HEK293T (cell line): ENCODE measurements at regions not wholly inside any gene's neighbourhood (a gene's known extent, or its start where the extent isn't known, plus 50 kb on each side); places are given as distances from the start of the nearest gene placed in this dataset.

Experiments used
- CTCF ChIA-PET: fragments of 350-600 bp; formaldehyde crosslinking; extraction: SDS; loops from one replicate; lab custom pipeline; 2021; ENCODE audit warnings: antibody characterized with exemption, inconsistent platforms; lab: Yijun Ruan, JAX
- POLR2A ChIA-PET: fragments of 350-600 bp; formaldehyde crosslinking; extraction: SDS; loops from one replicate; lab custom pipeline; 2020; ENCODE audit warnings: antibody characterized with exemption, inconsistent platforms; lab: Yijun Ruan, JAX
- DNase-seq: peaks from one replicate; pipeline ENCODE4 v3.0.0; 2012; ENCODE audit warnings: mixed read lengths; ENCODE audit errors: extremely low spot score
- ARNT ChIP-seq: fragments of 450-650 bp; IDR thresholded peaks from 2 replicates; pipeline ENCODE4 v1.6.1; 2017; ENCODE audit warnings: mild to moderate bottlenecking
- BHLHE40 ChIP-seq: fragments of 450-650 bp; IDR thresholded peaks from 2 replicates; pipeline ENCODE4 v1.6.1; 2016; ENCODE audit warnings: mild to moderate bottlenecking, moderate library complexity, borderline replicate concordance
- CTBP1 ChIP-seq: fragments of 450-650 bp; IDR thresholded peaks from 2 replicates; pipeline ENCODE4 v1.6.1; 2016; ENCODE audit warnings: borderline replicate concordance
- ELF4 ChIP-seq: fragments of 450-650 bp; IDR thresholded peaks from 2 replicates; pipeline ENCODE4 v1.6.1; 2017; ENCODE audit warnings: antibody characterized with exemption
- FOXA1 ChIP-seq: fragments of 450-650 bp; IDR thresholded peaks from 2 replicates; pipeline ENCODE4 v1.6.1; 2016; ENCODE audit warnings: mild to moderate bottlenecking
- FOXK2 ChIP-seq: fragments of 450-650 bp; IDR thresholded peaks from 2 replicates; pipeline ENCODE4 v1.6.1; 2016; ENCODE audit warnings: mild to moderate bottlenecking
- FOXM1 ChIP-seq: fragments of 450-650 bp; IDR thresholded peaks from 2 replicates; pipeline ENCODE4 v1.6.1; 2017; ENCODE audit warnings: mild to moderate bottlenecking, borderline replicate concordance
- HDGF ChIP-seq: fragments of 450-650 bp; IDR thresholded peaks from 2 replicates; pipeline ENCODE4 v1.6.1; 2017; ENCODE audit warnings: antibody characterized with exemption, borderline replicate concordance
- L3MBTL2 ChIP-seq: fragments of 450-650 bp; conservative IDR thresholded peaks from 2 replicates; pipeline ENCODE4 v1.6.1; 2016; ENCODE audit warnings: mild to moderate bottlenecking
- LEF1 ChIP-seq: fragments of 450-650 bp; IDR thresholded peaks from 2 replicates; pipeline ENCODE4 v1.6.1; 2017; ENCODE audit warnings: mild to moderate bottlenecking, borderline replicate concordance
- NFRKB ChIP-seq: fragments of 450-650 bp; IDR thresholded peaks from 2 replicates; pipeline ENCODE4 v1.6.1; 2016; ENCODE audit warnings: mild to moderate bottlenecking, moderate library complexity
- SP1 ChIP-seq: fragments of 450-650 bp; IDR thresholded peaks from 2 replicates; pipeline ENCODE4 v1.6.1; 2017
- SUZ12 ChIP-seq: fragments of 450-650 bp; IDR thresholded peaks from 2 replicates; pipeline ENCODE4 v1.6.1; 2016; ENCODE audit warnings: mild to moderate bottlenecking
- TARDBP ChIP-seq: fragments of 450-650 bp; IDR thresholded peaks from 2 replicates; pipeline ENCODE4 v1.6.1; 2016
- ZNF384 ChIP-seq: fragments of 450-650 bp; IDR thresholded peaks from 2 replicates; pipeline ENCODE4 v1.6.1; 2016
- TF ChIP-seq, protein P1 (sequence below): fragments of 450-650 bp; IDR thresholded peaks from 2 replicates; pipeline ENCODE4 v1.6.1; 2016

DNA sequence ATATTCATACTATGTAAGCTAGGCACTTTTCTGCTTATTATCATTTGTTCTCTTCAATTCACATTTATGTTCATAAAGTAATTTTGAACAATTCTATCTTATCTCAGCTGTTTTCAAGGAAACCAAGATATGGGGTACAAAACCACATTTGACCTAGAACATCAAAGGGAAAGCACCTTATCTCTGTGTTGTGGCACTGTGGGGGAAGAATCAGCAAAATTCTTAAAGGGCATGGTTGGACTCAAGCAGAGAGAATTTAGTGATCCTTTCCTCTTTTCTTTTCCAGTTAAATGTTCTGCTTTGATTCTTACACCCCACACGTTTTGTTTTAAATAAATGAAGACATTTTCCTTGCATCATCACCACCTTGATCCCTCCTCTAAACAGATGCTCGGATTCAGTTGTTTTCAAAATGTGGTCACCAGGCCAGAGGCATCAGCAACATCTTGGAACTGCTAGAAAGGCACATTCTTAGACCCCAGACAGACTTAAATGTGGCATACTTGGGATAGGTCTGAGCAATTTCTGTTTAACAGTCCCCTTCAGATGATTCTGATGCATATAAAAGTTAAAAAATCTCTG lies 128.4 kb upstream of the TP63 start:
- TF ChIP-seq TARDBP (no peak), BHLHE40 (no peak), SP1 (no peak), HDGF (no peak), FOXA1 (no peak), ELF4 (no peak), FOXM1 (no peak)
- ChIA-PET CTCF (no interaction called here), POLR2A (no interaction called here)
- DNase-seq, result no peak

- ChIA-PET POLR2A (no interaction called here), CTCF (interaction anchor here (0.8 kb wide), 1 partner anchor 52 kb away, joined by 3 read pairs; no protein-coding TSS in a partner anchor)
- TF ChIP-seq BHLHE40, result no peak
- TF ChIP-seq LEF1, result no peak
- TF ChIP-seq L3MBTL2, result no peak
- TF ChIP-seq FOXA1, result no peak
- no peak for TF ChIP-seq ARNT
- no peak for TF ChIP-seq ELF4
- no peak for DNase-seq
Observed at GRCh38 chr3:189507856-189508255, 123.3 kb upstream of the TP63 start.

GRCh38 chr3:189508784-189509501 lies 122.2 kb upstream of the TP63 start:
- ChIA-PET CTCF (no interaction called here), POLR2A (no interaction called here)
- TF ChIP-seq ELF4, result no peak
- TF ChIP-seq HDGF, result no peak
- no peak for TF ChIP-seq SP1
- no peak for TF ChIP-seq LEF1
- DNase-seq, result no peak

- DNase-seq, result no peak
- ChIA-PET CTCF (no interaction called here), POLR2A (no interaction called here)
- TF ChIP-seq, protein P1, sequence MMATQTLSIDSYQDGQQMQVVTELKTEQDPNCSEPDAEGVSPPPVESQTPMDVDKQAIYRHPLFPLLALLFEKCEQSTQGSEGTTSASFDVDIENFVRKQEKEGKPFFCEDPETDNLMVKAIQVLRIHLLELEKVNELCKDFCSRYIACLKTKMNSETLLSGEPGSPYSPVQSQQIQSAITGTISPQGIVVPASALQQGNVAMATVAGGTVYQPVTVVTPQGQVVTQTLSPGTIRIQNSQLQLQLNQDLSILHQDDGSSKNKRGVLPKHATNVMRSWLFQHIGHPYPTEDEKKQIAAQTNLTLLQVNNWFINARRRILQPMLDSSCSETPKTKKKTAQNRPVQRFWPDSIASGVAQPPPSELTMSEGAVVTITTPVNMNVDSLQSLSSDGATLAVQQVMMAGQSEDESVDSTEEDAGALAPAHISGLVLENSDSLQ, result no peak
- TF ChIP-seq NFRKB (no peak), L3MBTL2 (no peak), FOXK2 (no peak), HDGF (no peak), LEF1 (no peak), TARDBP (no peak), FOXM1 (no peak), ELF4 (no peak), FOXA1 (no peak), ARNT (no peak), SUZ12 (no peak), SP1 (no peak), ZNF384 (no peak), CTBP1 (no peak)
Observed at GRCh38 chr3:189512039-189512438, 119.2 kb upstream of the TP63 start.

- ChIA-PET POLR2A (no interaction called here), CTCF (interaction anchor here (0.6 kb wide), 1 partner anchor 33 kb away, joined by 3 read pairs; no protein-coding TSS in a partner anchor)
- no peak for DNase-seq
Observed at GRCh38 chr3:189512821-189513220, 118.4 kb upstream of the TP63 start.

DNA sequence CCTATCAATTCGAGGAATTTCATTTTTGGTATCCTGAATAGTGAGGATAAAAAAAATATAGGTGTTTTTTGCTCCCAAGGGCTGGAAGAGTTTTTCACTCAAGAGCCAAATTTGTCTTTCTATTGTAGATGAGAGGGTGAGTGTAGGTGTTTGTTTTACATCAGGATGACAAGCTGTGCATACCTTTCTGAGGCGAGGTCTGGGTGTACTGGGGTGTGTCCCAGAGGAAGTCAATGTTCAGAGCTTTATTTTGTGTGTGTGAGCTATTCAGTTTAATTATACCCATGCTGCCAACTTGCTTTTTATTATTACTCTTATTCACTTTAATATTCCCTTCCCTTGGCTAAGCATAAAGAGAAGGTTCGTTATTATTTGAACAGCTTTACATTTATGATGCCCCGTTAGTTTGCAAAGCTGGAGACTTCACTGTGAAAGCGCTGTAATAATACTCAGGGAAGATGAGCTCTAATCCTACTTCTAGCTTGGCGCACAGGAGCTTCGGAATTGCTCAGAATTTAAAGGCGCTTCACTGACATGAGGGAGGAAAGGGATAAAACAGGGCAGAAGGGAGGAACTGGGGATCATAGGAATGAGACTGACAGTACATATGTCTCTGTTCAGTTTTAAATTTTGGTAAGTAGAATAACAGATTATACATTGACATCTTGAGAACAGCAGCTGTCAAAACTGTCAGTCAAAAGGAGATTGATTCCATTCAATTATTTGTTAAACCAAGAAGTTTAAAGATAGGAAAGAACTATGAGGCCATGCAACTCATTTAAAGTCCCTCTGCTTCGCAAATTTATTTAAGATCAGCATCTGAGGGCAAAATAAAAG lies 117.7 kb upstream of the TP63 start:
- CTCF ChIA-PET, result no interaction called here
- POLR2A ChIA-PET, result no interaction called here
- DNase-seq, result no peak

More at GRCh38 chr3:189512821-189513220, 118.4 kb upstream of the TP63 start:
- no peak for TF ChIP-seq LEF1
- no peak for TF ChIP-seq CTBP1
- no peak for TF ChIP-seq SUZ12
- no peak for TF ChIP-seq BHLHE40
- TF ChIP-seq L3MBTL2, result no peak
- no peak for TF ChIP-seq ELF4
- TF ChIP-seq FOXM1, result no peak
- no peak for TF ChIP-seq SP1
- TF ChIP-seq TARDBP, result no peak
- TF ChIP-seq FOXK2, result no peak
- TF ChIP-seq ARNT, result no peak
- TF ChIP-seq, protein P1, result no peak
- TF ChIP-seq FOXA1, result no peak
- no peak for TF ChIP-seq ZNF384
- TF ChIP-seq NFRKB, result no peak
- TF ChIP-seq HDGF, result no peak

More for the DNA sequence above, 117.7 kb upstream of the TP63 start:
- TF ChIP-seq, protein P1, result no peak
- no peak for TF ChIP-seq L3MBTL2
- no peak for TF ChIP-seq NFRKB
- TF ChIP-seq SP1, result no peak
- no peak for TF ChIP-seq SUZ12
- TF ChIP-seq HDGF, result no peak
- no peak for TF ChIP-seq TARDBP
- no peak for TF ChIP-seq FOXK2
- no peak for TF ChIP-seq BHLHE40
- TF ChIP-seq CTBP1, result no peak
- TF ChIP-seq LEF1, result no peak
- TF ChIP-seq ELF4, result no peak
- no peak for TF ChIP-seq FOXA1
